HCT116 (cell line): ENCODE measurements at regions not wholly inside any gene's neighbourhood (a gene's known extent, or its start where the extent isn't known, plus 50 kb on each side); places are given as distances from the start of the nearest gene placed in this dataset.

Source experiments
- ATAC-seq: fragments of 200-7000 bp; cut with Tn5 transposase; 2 replicates; pipeline ENCODE4 v1.9.1; 2020; ENCODE audit warnings: mild to moderate bottlenecking, moderate library complexity
- BruUV-seq: library from RNA; stranded (reverse); fragments of 400-500 nt; replicated peaks from 2 replicates; lab custom pipeline; 2021; lab: Mats Ljungman, UMichigan
- CTCF ChIA-PET: fragments of 300-600 bp; sonication (Branson Sonifier 250); formaldehyde crosslinking; loops from one replicate; lab custom pipeline; 2021; ENCODE audit warnings: antibody characterized with exemption; lab: Charles Lee
- POLR2A ChIA-PET: fragments of 300-600, 350-600 bp; sonication (Branson Sonifier 250); formaldehyde crosslinking; loops from one replicate; lab custom pipeline; 2021; ENCODE audit warnings: antibody characterized with exemption; lab: Charles Lee
- RAD21 ChIA-PET, 2 experiments: fragments of 300-600 bp; sonication (Branson Sonifier 250); formaldehyde crosslinking; loops; one replicate each; lab custom pipeline; 2023; ENCODE audit warnings: low total read pairs in 2 of 2; ENCODE audit not compliant: uncharacterized antibody in 2 of 2, unreplicated experiment in 2 of 2, low non-redundant PET in 1 of 2; lab: Charles Lee
- DNase-seq: peaks from one replicate; pipeline ENCODE4 v3.0.0-alpha.2; 2010; ENCODE audit warnings: low read depth, low spot score
- H2AFZ ChIP-seq: fragments of 200-600 bp; shearing (Covaris generic), sonication (generic); 2 replicates; pipeline ENCODE4 v1.6.1; 2017; ENCODE audit warnings: low read depth, mixed run types, mixed read lengths, antibody characterized with exemption, low read length; ENCODE audit not compliant: poor library complexity, severe bottlenecking
- H3K27ac ChIP-seq: 2 replicates; pipeline ENCODE4 v1.5.1; 2012; ENCODE audit warnings: low read depth, low read length
- H3K27me3 ChIP-seq: fragments of 200-600 bp; sonication (generic); 2 replicates; pipeline ENCODE4 v1.6.1; 2016; ENCODE audit warnings: mixed run types, low read length, mixed read lengths; ENCODE audit not compliant: insufficient read depth
- H3K36me3 ChIP-seq, 2 experiments: fragments of 200-500 bp in 1 of 2; fragments of 200-600 bp in 1 of 2; sonication (Bioruptor generic) in 1 of 2; sonication (generic) in 1 of 2; 2 replicates each; pipeline versions ENCODE4 v1.5.1 to v1.6.1; 2014 to 2016; ENCODE audit warnings: low read length in 2 of 2, inconsistent platforms in 1 of 2, mixed read lengths in 1 of 2, mixed run types in 1 of 2; ENCODE audit not compliant: insufficient read depth in 2 of 2, control insufficient read depth in 1 of 2
- H3K4me1 ChIP-seq, 2 experiments: fragments of 200-600 bp in 1 of 2; sonication (generic) in 1 of 2; 2 replicates each; pipeline versions ENCODE4 v1.5.1 to v1.6.1; 2012 to 2017; ENCODE audit warnings: low read length in 2 of 2, inconsistent platforms in 1 of 2, mild to moderate bottlenecking in 1 of 2, mixed read lengths in 1 of 2, mixed run types in 1 of 2, moderate library complexity in 1 of 2; ENCODE audit not compliant: insufficient read depth in 2 of 2, control insufficient read depth in 1 of 2
- H3K4me2 ChIP-seq: fragments of 200-600 bp; sonication (generic); 2 replicates; pipeline ENCODE4 v1.6.1; 2017; ENCODE audit warnings: mixed run types, low read length, mixed read lengths
- H3K4me3 ChIP-seq, 2 experiments: fragments of 200-600 bp in 1 of 2; sonication (generic) in 1 of 2; replicated peaks in 1 of 2; 2 replicates each; pipeline ENCODE4 v1.5.1; 2011 to 2016; ENCODE audit warnings: low read length in 2 of 2, control low read depth in 1 of 2, low read depth in 1 of 2, mild to moderate bottlenecking in 1 of 2, mixed read lengths in 1 of 2, mixed run types in 1 of 2
- H3K79me2 ChIP-seq: fragments of 200-600 bp; sonication (generic); 2 replicates; pipeline ENCODE4 v1.6.1; 2017; ENCODE audit warnings: mild to moderate bottlenecking, mixed run types, low read length, moderate library complexity, mixed read lengths; ENCODE audit not compliant: insufficient read depth
- H3K9ac ChIP-seq: fragments of 200-600 bp; sonication (generic); 2 replicates; pipeline ENCODE4 v1.6.1; 2016; ENCODE audit warnings: low read length, mixed read lengths
- H3K9me2 ChIP-seq: fragments of 200-600 bp; sonication (generic), shearing (Covaris generic); 2 replicates; pipeline ENCODE4 v1.6.1; 2017; ENCODE audit warnings: mixed run types, mild to moderate bottlenecking, moderate library complexity; ENCODE audit not compliant: insufficient read depth
- H3K9me3 ChIP-seq, 2 experiments: fragments of 200-500 bp in 1 of 2; fragments of 200-600 bp in 1 of 2; sonication (Bioruptor generic) in 1 of 2; sonication (generic) in 1 of 2; 2 replicates each; pipeline ENCODE4 v1.6.1; 2014 to 2017; ENCODE audit warnings: low read length in 2 of 2, mixed read lengths in 2 of 2, inconsistent platforms in 1 of 2, low read depth in 1 of 2, mild to moderate bottlenecking in 1 of 2, mixed run types in 1 of 2, moderate library complexity in 1 of 2; ENCODE audit not compliant: control insufficient read depth in 1 of 2, insufficient read depth in 1 of 2
- H4K20me1 ChIP-seq: fragments of 200-600 bp; sonication (generic), shearing (Covaris generic); 2 replicates; pipeline ENCODE4 v1.6.1; 2017; ENCODE audit warnings: mixed run types, mild to moderate bottlenecking, moderate library complexity; ENCODE audit not compliant: insufficient read depth
- ATF3 ChIP-seq: IDR thresholded peaks from 2 replicates; pipeline ENCODE4 v1.6.1; 2012
- CBX3 ChIP-seq: IDR thresholded peaks from 2 replicates; pipeline ENCODE4 v1.6.1; 2012; ENCODE audit warnings: low read depth
- EGR1 ChIP-seq: IDR thresholded peaks from 2 replicates; pipeline ENCODE4 v1.6.1; 2012; ENCODE audit warnings: low read depth
- ELF1 ChIP-seq: IDR thresholded peaks from 2 replicates; pipeline ENCODE4 v1.6.1; 2012; ENCODE audit warnings: low read depth, borderline replicate concordance
- EZH2 ChIP-seq: fragments of 200-600 bp; sonication (generic); IDR thresholded peaks from 2 replicates; pipeline ENCODE4 v1.6.1; 2017; ENCODE audit warnings: antibody characterized with exemption, mixed run types
- EZH2phosphoT487 ChIP-seq: fragments of 200-600 bp; IDR thresholded peaks from 2 replicates; pipeline ENCODE4 v1.6.1; 2018; ENCODE audit warnings: antibody characterized with exemption, borderline replicate concordance
- JUND ChIP-seq: IDR thresholded peaks from 2 replicates; pipeline ENCODE4 v1.6.1; 2012
- MAX ChIP-seq: IDR thresholded peaks from 2 replicates; pipeline ENCODE4 v1.6.1; 2012
- POLR2A ChIP-seq: IDR thresholded peaks from 2 replicates; pipeline ENCODE4 v1.7.0; 2011; ENCODE audit warnings: borderline replicate concordance; ENCODE audit not compliant: insufficient read depth, insufficient read length; ENCODE audit errors: extremely low read depth
- RAD21 ChIP-seq: IDR thresholded peaks from 2 replicates; pipeline ENCODE4 v1.6.1; 2012; ENCODE audit warnings: low read depth, mild to moderate bottlenecking
- SIN3A ChIP-seq: IDR thresholded peaks from 2 replicates; pipeline ENCODE4 v1.6.1; 2012; ENCODE audit warnings: low read depth
- SP1 ChIP-seq: IDR thresholded peaks from 2 replicates; pipeline ENCODE4 v1.6.1; 2012; ENCODE audit warnings: low read depth
- SRF ChIP-seq: IDR thresholded peaks from 2 replicates; pipeline ENCODE4 v1.6.1; 2012; ENCODE audit warnings: low read depth
- YY1 ChIP-seq: IDR thresholded peaks from 2 replicates; pipeline ENCODE4 v1.6.1; 2011; ENCODE audit warnings: low read length, low read depth, moderate library complexity, mild to moderate bottlenecking; ENCODE audit not compliant: insufficient replicate concordance; ENCODE audit errors: extremely low read depth
- ZBTB33 ChIP-seq: IDR thresholded peaks from 2 replicates; pipeline ENCODE4 v1.6.1; 2011; ENCODE audit warnings: mild to moderate bottlenecking, low read length, moderate library complexity; ENCODE audit not compliant: insufficient replicate concordance; ENCODE audit errors: extremely low read depth
- ZFX ChIP-seq: fragments of 450-650 bp; IDR thresholded peaks from 2 replicates; pipeline ENCODE4 v1.6.1; 2017
- ZNF274 ChIP-seq: fragments of 200-500 bp; sonication (Bioruptor generic); IDR thresholded peaks from 2 replicates; pipeline ENCODE4 v1.6.1; 2014; ENCODE audit warnings: mild to moderate bottlenecking, low read depth, low read length, inconsistent platforms
- intact Hi-C: fragments of 100-400 bp; cut with micrococcal nuclease; formaldehyde crosslinking; loops from 2 replicates; pipeline ENCODE4 v1.10.0; 2022

GRCh38 chr2:160742667-160743066 lies 249.1 kb upstream of the RBMS1 start:
- Histone ChIP-seq H3K4me2 (no peak overlapping the region), H3K9me2 (no peaks in the 10 kb centered on the region), H3K4me3 (no peak overlapping the region), H4K20me1 (no peaks in the 10 kb centered on the region), H3K79me2 (no peaks in the 10 kb centered on the region), H3K27ac (no peak overlapping the region), H3K27me3 (no peaks in the 10 kb centered on the region), H3K36me3 (no peaks in the 10 kb centered on the region), H3K4me1 (peaks cover under 1 to 4% of the 10 kb centered on the region in 2 experiments; a peak in 2 of 4 replicates), H3K9ac (no peak overlapping the region), H2AFZ (no peak overlapping the region), H3K9me3 (no peaks in the 10 kb centered on the region)
- RAD21 ChIA-PET = no interaction called here
- CTCF ChIA-PET = no interaction called here
- DNase-seq = no peak
- ATAC-seq = no peak
- TF ChIP-seq ATF3 (no peak), ZNF274 (no peak), EZH2 (no peak), RAD21 (no peak), ELF1 (no peak), SRF (no peak), SP1 (no peak), YY1 (no peak), CBX3 (no peak), EGR1 (no peak), SIN3A (no peak), ZBTB33 (no peak), ZFX (no peak), EZH2phosphoT487 (no peak), POLR2A (no peak), MAX (no peak), JUND (no peak)
- intact Hi-C loops = no loop called here
- POLR2A ChIA-PET = no interaction called here
- no TSS peak for BruUV-seq
